H1 (cell line): ENCODE measurements at regions not wholly inside any gene's neighbourhood (a gene's known extent, or its start where the extent isn't known, plus 50 kb on each side); places are given as distances from the start of the nearest gene placed in this dataset.

Experiments
- CTBP2 ChIP-seq: IDR thresholded peaks from 2 replicates; pipeline ENCODE4 v1.7.0; 2011; ENCODE audit warnings: borderline replicate concordance, mild to moderate bottlenecking, moderate library complexity, mixed read lengths, low read length; ENCODE audit not compliant: insufficient read depth, insufficient read length
- EZH2 ChIP-seq: fragments of 200-600 bp; sonication (generic); IDR thresholded peaks from 2 replicates; pipeline ENCODE4 v1.7.1; 2012; ENCODE audit warnings: low read depth, mild to moderate bottlenecking, moderate library complexity, low read length, inconsistent platforms; ENCODE audit not compliant: severe bottlenecking
- SIN3A ChIP-seq, 2 experiments: IDR thresholded peaks in 1 of 2; conservative IDR thresholded peaks in 1 of 2; 2 replicates each; pipeline ENCODE4 v1.6.1; 2011 to 2012; ENCODE audit warnings: low read length in 2 of 2, improper control_type of control experiment in 1 of 2, low read depth in 1 of 2, mild to moderate bottlenecking in 1 of 2
- SUZ12 ChIP-seq: fragments of 200-600 bp; sonication (generic); IDR thresholded peaks from 2 replicates; pipeline ENCODE4 v1.6.1; 2012; ENCODE audit warnings: mild to moderate bottlenecking, inconsistent platforms, low read length, moderate library complexity, mixed read lengths
- TBP ChIP-seq: IDR thresholded peaks from 2 replicates; pipeline ENCODE4 v1.6.1; 2011; ENCODE audit warnings: low read depth, low read length, improper control_type of control experiment
- TF ChIP-seq, protein P1 (sequence below): fragments of 300-600 bp; sonication (generic); IDR thresholded peaks from 2 replicates; pipeline ENCODE4 v1.7.1; 2012; ENCODE audit warnings: low read length, moderate library complexity, mild to moderate bottlenecking, inconsistent platforms; ENCODE audit not compliant: insufficient replicate concordance

DNA sequence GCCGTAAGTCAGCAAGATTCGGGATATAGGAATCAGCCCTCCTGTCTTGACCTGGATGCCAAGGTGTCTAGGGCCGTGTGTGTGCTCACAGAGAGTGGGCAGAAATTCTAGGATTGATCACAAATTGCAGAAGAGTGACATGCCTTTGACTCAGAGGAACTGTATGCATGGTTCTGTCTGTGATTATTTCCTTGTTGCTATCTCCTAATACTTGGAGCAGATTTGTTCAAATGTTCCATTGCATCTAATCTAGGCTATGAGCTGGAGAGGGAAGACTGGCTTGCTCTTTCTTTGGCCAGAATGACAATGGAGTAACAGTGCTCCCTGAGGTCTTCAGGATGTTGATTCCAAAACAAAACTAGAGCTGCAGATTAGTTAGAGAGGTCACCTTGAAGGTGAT lies 115.0 kb downstream of the EN1 start (continued):
- TF ChIP-seq, protein P1, sequence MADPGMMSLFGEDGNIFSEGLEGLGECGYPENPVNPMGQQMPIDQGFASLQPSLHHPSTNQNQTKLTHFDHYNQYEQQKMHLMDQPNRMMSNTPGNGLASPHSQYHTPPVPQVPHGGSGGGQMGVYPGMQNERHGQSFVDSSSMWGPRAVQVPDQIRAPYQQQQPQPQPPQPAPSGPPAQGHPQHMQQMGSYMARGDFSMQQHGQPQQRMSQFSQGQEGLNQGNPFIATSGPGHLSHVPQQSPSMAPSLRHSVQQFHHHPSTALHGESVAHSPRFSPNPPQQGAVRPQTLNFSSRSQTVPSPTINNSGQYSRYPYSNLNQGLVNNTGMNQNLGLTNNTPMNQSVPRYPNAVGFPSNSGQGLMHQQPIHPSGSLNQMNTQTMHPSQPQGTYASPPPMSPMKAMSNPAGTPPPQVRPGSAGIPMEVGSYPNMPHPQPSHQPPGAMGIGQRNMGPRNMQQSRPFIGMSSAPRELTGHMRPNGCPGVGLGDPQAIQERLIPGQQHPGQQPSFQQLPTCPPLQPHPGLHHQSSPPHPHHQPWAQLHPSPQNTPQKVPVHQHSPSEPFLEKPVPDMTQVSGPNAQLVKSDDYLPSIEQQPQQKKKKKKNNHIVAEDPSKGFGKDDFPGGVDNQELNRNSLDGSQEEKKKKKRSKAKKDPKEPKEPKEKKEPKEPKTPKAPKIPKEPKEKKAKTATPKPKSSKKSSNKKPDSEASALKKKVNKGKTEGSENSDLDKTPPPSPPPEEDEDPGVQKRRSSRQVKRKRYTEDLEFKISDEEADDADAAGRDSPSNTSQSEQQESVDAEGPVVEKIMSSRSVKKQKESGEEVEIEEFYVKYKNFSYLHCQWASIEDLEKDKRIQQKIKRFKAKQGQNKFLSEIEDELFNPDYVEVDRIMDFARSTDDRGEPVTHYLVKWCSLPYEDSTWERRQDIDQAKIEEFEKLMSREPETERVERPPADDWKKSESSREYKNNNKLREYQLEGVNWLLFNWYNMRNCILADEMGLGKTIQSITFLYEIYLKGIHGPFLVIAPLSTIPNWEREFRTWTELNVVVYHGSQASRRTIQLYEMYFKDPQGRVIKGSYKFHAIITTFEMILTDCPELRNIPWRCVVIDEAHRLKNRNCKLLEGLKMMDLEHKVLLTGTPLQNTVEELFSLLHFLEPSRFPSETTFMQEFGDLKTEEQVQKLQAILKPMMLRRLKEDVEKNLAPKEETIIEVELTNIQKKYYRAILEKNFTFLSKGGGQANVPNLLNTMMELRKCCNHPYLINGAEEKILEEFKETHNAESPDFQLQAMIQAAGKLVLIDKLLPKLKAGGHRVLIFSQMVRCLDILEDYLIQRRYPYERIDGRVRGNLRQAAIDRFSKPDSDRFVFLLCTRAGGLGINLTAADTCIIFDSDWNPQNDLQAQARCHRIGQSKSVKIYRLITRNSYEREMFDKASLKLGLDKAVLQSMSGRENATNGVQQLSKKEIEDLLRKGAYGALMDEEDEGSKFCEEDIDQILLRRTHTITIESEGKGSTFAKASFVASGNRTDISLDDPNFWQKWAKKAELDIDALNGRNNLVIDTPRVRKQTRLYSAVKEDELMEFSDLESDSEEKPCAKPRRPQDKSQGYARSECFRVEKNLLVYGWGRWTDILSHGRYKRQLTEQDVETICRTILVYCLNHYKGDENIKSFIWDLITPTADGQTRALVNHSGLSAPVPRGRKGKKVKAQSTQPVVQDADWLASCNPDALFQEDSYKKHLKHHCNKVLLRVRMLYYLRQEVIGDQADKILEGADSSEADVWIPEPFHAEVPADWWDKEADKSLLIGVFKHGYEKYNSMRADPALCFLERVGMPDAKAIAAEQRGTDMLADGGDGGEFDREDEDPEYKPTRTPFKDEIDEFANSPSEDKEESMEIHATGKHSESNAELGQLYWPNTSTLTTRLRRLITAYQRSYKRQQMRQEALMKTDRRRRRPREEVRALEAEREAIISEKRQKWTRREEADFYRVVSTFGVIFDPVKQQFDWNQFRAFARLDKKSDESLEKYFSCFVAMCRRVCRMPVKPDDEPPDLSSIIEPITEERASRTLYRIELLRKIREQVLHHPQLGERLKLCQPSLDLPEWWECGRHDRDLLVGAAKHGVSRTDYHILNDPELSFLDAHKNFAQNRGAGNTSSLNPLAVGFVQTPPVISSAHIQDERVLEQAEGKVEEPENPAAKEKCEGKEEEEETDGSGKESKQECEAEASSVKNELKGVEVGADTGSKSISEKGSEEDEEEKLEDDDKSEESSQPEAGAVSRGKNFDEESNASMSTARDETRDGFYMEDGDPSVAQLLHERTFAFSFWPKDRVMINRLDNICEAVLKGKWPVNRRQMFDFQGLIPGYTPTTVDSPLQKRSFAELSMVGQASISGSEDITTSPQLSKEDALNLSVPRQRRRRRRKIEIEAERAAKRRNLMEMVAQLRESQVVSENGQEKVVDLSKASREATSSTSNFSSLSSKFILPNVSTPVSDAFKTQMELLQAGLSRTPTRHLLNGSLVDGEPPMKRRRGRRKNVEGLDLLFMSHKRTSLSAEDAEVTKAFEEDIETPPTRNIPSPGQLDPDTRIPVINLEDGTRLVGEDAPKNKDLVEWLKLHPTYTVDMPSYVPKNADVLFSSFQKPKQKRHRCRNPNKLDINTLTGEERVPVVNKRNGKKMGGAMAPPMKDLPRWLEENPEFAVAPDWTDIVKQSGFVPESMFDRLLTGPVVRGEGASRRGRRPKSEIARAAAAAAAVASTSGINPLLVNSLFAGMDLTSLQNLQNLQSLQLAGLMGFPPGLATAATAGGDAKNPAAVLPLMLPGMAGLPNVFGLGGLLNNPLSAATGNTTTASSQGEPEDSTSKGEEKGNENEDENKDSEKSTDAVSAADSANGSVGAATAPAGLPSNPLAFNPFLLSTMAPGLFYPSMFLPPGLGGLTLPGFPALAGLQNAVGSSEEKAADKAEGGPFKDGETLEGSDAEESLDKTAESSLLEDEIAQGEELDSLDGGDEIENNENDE = no peak
- no peak for TF ChIP-seq EZH2
- TF ChIP-seq SIN3A (conservative IDR thresholded peaks at IDR 0.05 in 1 of 2, IDR thresholded peaks at IDR 0.05 in 1 of 2; ENCODE audit: low read depth in 1 of 2, low read length in 2 of 2) = no peak
- TF ChIP-seq CTBP2 = no peak
- TF ChIP-seq TBP = no peak
- no peak for TF ChIP-seq SUZ12
